GM19035 (cell line): ENCODE measurements at regions not wholly inside any gene's neighbourhood (a gene's known extent, or its start where the extent isn't known, plus 50 kb on each side); places are given as distances from the start of the nearest gene placed in this dataset.
"Not testable (repeated sequence)": the region's sequence is repeated elsewhere in the genome, so short reads cannot be mapped to it uniquely, and the experiment has no call there.

Experiments
- ATAC-seq: cut with Tn5 transposase; IDR thresholded peaks from one replicate; pipeline ENCODE4 v1.9.1; 2021; ENCODE audit not compliant: unreplicated experiment

DNA sequence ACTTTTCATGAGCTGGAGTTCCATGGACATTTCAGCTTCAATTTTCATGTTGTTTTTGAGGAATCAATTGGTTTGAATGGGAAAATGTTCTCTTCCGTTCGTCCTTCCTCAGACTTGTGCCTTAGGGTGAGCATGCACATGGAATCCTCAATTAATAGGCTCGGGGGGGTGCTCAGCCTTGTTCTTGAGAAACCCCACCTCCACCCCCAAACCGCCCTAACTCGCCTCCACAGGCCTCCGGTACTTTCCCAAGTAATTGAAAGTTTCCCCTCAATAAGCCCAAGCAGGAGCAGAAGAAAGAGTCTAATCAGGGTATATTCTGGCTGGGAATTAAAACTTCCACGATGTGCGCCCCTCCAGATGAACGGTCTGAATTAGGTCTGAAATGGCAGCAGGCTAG, 945.2 kb downstream of the GRID1 start:
- no peak for ATAC-seq

DNA sequence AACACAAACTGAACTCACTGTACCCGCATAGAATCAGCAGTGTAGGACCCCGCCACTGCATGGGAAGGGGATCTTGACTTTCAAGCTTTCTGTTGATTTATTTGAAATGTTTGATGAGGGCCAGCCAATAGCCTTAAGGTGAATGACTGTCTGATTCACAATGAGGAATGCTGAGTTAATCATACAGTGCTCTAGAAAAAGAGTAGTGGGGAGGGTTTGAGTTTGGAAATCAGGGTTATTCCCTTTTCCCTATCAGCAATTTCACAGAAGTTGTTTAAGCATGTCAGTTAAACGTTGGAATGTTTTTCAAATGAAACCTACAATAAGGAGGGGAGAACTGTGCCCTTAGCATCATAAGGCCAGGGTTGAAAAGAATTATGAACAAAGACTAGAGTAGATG, 937.5 kb downstream of the GRID1 start:
- ATAC-seq, result no peak

- no peak for ATAC-seq
These were observed 935.6 kb downstream of the GRID1 start for GRCh38 chr10:85430991-85431390.

GRCh38 chr10:85433248-85433647, 933.3 kb downstream of the GRID1 start:
- no peak for ATAC-seq

DNA sequence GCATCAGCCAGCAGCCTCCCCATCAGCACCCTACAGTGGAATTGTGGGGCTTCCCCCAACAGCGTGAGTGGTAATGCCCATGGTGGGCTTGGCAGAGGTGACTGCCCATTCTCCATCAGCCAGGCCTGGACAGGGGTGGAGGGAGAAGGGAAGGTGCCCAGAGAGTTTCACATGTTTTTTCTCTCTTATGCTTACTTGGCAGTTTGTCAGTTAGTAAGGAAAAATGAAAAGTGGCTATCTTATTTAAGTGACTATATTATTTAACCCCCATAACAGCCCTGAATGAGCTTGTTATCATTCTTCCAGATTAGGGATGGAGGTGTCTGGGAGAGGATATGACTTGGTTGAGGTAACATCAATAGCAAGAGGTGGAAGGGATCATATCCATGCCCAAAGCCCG, 921.7 kb downstream of the GRID1 start:
- no peak for ATAC-seq

GRCh38 chr10:85445702-85446101, 920.9 kb downstream of the GRID1 start:
- ATAC-seq, result no peak

DNA sequence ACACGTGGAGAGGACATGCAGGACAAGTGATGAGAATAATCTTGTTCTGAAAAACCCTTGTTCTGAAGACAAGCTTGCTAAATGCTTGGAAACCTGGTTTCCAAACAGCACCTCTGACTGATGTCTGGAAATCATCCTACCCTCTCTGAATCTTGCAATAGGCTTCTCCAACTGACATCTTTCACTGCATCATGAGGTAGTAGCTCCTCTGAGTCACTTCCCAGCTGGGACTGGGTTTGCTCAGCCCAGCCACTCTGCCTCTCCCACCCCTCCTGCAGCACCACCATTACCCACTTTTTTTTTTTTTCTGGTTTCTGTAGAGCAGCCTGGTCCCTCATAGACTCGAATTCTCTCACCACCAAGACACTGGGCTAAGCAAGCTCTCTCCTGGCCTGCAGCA, 919.8 kb downstream of the GRID1 start:
- no peak for ATAC-seq

DNA sequence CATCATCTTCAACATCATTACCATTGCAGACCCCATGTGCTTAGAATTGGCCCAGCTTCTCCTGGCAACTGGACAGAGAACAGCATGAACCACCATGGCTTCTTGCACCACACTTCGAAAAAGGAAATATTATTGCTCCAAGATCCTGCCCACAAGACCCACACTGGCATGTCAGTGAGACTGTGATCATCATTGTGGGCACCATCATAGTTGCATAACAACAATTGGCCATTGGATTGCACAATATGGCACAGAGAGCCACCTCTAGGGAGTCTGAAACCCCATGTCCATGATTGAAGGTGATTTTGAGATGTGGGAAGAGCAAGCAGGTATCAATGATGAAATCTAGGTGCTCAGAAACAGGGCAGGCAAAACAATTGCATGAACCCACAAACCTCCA, 918.9 kb downstream of the GRID1 start:
- no peak for ATAC-seq

GRCh38 chr10:85448716-85449115, 917.9 kb downstream of the GRID1 start:
- no peak for ATAC-seq

DNA sequence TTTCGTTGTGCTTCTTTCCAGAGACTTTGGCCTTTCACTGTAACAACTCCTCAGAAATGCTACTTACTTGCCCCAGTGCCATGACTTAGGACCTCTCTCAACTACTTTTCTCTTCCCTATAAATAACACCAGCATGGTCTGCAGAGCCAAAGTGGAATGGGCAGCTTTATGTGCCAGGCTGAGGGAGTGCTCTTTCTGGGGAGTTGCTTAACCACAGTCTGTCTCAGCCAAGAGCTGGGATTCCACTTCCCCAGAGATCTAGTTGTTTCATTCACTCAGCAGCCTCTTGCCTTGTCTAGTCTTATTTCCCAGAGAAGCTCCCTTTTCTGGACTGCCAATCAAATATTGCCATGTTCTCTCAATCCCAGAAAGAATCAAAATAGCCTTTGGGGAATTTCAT, 912.2 kb downstream of the GRID1 start:
- no peak for ATAC-seq

- ATAC-seq, result no peak
These were observed 909.4 kb downstream of the GRID1 start for GRCh38 chr10:85457191-85457590.

- ATAC-seq, result no peak
These were observed 908.3 kb downstream of the GRID1 start for GRCh38 chr10:85458324-85458723.

DNA sequence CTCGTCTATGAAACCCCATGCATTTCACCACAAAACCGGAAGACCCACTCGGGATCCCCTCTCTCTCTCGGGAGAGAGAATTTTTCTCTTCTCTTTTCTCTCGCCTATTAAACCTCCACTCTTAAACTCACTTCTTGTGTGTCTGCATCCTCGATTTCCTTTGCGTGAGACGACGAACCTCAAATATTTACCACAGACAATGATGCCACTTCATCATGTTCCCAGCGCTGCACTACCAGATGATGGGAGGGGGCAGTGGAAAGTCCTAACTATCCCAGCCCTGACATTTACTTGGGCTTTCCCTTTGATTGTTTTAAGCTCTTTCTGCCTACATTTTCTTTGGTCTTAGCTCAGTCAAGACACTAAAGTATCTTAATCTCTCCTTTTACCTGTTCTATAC, 906.7 kb downstream of the GRID1 start:
- no peak for ATAC-seq

GRCh38 chr10:85464336-85464735, 902.3 kb downstream of the GRID1 start:
- no peak for ATAC-seq

DNA sequence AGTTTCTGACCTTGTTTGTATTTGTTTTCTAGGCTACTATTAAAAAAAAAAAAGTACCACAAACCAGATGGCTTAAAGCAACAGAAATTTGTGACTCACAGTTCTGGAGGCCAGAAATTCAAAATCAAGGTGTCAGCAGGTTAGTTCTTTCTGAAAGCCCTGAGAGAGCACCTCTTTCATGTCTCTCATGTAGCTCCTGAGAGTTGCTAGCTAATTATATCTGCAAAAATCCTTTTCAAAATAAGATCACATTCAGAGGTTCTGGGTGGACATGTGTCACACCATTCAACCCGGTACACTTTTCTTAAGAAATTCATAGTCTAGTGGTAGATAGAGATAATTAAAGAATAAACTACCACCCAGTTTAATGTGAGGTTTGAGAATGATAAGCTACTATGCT, 888.6 kb downstream of the GRID1 start:
- no peak for ATAC-seq

DNA sequence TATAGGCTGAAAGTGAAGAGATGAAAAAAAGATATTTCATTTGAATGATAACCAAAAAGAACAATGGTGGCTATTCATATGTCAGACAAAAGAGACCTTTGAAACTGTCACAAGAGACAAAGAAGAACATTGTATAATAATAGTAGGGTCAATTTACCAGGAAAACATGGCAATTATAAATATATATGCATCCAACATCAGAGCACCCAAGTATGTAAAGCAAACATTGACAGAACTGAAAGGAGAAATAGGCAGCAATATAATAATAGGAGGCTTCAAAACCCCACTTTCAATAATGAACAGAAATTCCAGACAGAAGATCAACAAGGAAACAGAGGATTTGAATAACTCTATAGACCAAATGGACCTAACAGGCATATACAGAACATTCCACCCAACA, 876.2 kb downstream of the GRID1 start:
- no peak for ATAC-seq

DNA sequence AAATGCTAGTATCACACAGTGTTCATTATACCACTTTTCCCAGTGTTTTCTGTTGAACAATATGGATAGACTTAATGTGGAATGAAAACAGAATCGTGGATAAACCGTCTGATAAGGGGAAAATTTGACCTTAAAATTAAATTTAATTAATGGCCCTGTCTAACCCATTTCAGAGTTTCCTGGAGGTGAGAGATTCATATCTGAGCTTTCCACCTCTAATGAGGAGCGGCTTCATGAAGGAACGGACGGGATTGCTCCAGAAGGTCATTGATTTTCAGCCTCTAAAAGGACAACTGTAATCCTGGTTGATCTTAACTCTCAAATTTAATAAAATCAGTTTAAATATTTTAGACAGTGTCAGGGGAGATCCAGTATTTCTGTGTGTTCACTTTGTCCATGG, 874.9 kb downstream of the GRID1 start:
- ATAC-seq, result no peak

GRCh38 chr10:85492684-85493083, 873.9 kb downstream of the GRID1 start:
- ATAC-seq, result no peak

DNA sequence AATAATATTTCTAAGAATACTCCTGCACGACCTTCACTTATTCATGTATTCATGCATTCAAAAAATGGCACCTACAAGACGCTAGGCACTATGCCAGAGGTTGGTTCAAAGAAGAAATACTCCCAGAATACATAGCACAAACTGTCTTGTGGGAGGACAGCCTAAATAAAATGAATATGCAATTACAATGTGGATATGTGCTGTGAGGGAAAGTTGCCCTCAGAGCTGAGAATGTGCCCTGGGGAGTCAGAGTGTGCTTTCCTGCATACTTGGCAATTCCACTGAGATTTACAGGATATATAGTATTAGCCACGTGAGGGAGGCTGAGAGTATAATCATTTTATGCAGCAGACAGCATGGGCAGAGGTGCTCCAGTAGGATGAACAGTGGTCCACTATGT, 872.9 kb downstream of the GRID1 start:
- no peak for ATAC-seq

DNA sequence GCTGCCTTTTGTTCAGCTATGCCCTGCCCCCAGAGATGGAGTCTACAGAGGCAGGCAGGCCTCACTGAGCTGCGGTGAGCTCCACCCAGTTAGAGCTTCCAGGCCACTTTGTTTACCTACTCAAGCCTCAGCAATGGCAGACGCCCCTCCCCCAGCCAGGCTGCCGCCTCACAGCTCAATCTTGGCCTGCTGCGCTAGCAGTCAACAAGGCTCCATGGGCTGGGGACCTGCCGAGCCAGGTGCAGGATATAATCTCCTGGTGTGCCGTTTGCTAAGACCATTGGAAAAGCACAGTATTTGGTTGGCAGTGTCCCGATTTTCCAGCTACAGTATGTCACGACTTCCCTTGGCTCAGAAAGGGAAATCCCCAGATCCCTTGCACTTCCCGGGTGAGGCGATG, 862.0 kb downstream of the GRID1 start:
- ATAC-seq, result not testable (repeated sequence)

DNA sequence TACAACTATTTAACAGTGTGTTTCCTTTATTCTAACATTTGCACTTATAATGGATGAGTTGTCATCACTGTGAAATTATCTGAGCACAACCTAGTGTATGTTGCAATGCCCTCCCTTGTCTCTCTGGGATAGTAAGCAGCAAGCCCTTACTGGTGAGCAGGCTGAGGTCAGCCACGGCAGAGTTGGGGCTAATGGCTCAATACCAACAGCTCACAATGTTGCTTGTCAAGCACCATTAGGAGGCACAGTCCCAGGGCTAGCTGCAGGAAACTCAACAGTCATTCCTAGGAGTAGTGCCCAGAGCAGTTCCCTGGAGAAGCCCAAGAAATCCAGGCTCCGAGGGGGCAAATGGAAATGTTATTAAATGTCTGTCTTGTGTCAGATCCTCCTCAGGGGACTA, 858.4 kb downstream of the GRID1 start:
- ATAC-seq, result no peak

DNA sequence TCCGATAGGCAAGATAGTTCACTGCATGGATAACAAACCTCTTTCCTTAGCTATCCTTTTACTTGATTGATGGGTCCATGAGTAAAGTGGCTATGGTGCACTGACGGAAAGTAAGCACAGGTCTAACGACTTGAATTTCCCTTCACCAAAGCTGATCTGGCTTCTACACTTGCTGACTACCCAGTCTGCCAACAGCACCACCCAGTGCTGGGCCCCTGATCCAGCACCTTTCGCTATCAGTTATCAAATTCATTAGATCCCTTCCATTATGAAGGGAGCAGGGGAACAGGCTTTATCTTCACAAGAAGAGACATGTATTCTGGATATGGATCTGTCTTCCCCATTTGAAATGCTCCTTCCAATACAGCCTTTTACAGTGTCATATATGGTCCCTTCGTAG, 855.9 kb downstream of the GRID1 start:
- no peak for ATAC-seq

DNA sequence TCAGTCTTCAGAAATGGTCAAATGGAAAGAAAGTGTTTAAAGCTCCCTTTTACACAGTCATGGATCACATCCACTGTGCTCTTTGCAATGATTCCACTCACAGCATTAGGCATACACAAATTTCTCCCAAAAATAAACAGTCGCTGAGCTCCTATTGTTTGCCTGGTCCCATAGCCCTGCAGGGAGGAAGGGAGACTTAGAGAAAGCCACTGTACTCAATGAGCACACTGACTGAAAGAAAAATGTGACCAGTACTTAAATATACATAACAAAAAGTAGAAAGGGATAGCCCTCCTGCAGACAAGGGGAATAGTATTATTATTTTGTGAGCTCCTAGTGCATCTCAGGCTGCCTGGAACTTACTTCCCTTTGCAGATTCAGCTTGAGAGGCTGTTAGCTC, 853.2 kb downstream of the GRID1 start:
- no peak for ATAC-seq

DNA sequence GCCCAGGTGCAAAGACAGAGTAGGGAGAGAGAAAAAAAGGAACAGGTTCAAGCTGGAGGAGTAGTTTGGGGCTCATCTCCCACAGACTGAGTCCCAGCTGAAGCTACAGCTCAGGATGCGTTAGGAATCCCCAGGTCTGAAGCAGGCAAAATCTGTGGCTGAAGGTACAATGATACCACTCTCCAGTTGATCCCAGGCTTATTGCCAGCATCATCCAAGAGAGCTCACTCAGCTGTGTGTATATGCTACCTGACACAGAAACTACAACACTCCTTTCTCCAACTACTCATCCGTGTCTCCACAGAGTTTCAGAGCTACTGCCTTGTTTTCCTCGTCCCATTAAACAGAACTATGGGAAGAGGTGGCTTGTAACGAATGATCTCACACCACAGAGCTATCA, 851.3 kb downstream of the GRID1 start:
- no peak for ATAC-seq
